ENCODE measurements at regions not wholly inside any gene's neighbourhood (a gene's known extent, or its start where the extent isn't known, plus 50 kb on each side); places are given as distances from the start of the nearest gene placed in this dataset.
"Not testable (repeated sequence)": the region's sequence is repeated elsewhere in the genome, so short reads cannot be mapped to it uniquely, and the experiment has no call there.

GRCh38 chr12:75854681-75855309, 176.8 kb downstream of the PHLDA1 start:
- TF ChIP-seq CTCF (IDR thresholded peaks at IDR 0.05; ENCODE audit: extremely low read depth, low read depth, low read length), result no peak
- peak; percentile 58 for DNase-seq (ENCODE audit: insufficient read length, low spot score, missing footprints)
- Histone ChIP-seq H3K79me2 (ENCODE audit: insufficient read depth, low read length) (no peaks in the 10 kb centered on the region), H4K20me1 (ENCODE audit: insufficient read depth, low read length) (no peaks in the 10 kb centered on the region), H2AFZ (ENCODE audit: low read length) (no peak overlapping the region), H3K27ac (ENCODE audit: low read depth, low read length) (no peak overlapping the region), H3K4me3 (ENCODE audit: insufficient read depth, low read length) (no peak overlapping the region), H3K27me3 (ENCODE audit: insufficient read depth, low read length) (no peaks in the 10 kb centered on the region), H3K36me3 (ENCODE audit: insufficient read depth, low read length) (no peaks in the 10 kb centered on the region), H3K4me2 (ENCODE audit: insufficient read depth, low read length) (peak overlapping the region; percentile 18), H3K4me1 (ENCODE audit: insufficient read depth, low read length) (peaks cover 23% of the 10 kb centered on the region), H3K9me3 (ENCODE audit: low read depth, low read length) (no peaks in the 10 kb centered on the region)

- H3K27me3 ChIP-seq (ENCODE audit: insufficient read depth, low read length); H3K36me3 ChIP-seq (ENCODE audit: insufficient read depth, low read length); H3K27ac ChIP-seq (ENCODE audit: low read depth, low read length); DNase-seq (ENCODE audit: insufficient read length, low spot score, missing footprints); H3K4me2 ChIP-seq (ENCODE audit: insufficient read depth, low read length); H3K9me3 ChIP-seq (ENCODE audit: low read depth, low read length); H2AFZ ChIP-seq (ENCODE audit: low read length); H3K4me3 ChIP-seq (ENCODE audit: insufficient read depth, low read length); H4K20me1 ChIP-seq (ENCODE audit: insufficient read depth, low read length); H3K79me2 ChIP-seq (ENCODE audit: insufficient read depth, low read length): not testable (repeated sequence)
- peaks cover 24% of the 10 kb centered on the region for H3K4me1 ChIP-seq (ENCODE audit: insufficient read depth, low read length)
Measured at GRCh38 chr12:75854137-75854536, 177.4 kb downstream of the PHLDA1 start.

GRCh38 chr12:75853626-75854025, 177.9 kb downstream of the PHLDA1 start:
- no peaks in the 10 kb centered on the region for H3K9me3 ChIP-seq (ENCODE audit: low read depth, low read length)
- TF ChIP-seq CTCF (IDR thresholded peaks at IDR 0.05; ENCODE audit: extremely low read depth, low read depth, low read length), result no peak
- no peaks in the 10 kb centered on the region for H3K79me2 ChIP-seq (ENCODE audit: insufficient read depth, low read length)
- H3K4me2 ChIP-seq (ENCODE audit: insufficient read depth, low read length), result no peak overlapping the region
- H3K4me1 ChIP-seq (ENCODE audit: insufficient read depth, low read length), result peaks cover 29% of the 10 kb centered on the region
- DNase-seq (ENCODE audit: insufficient read length, low spot score, missing footprints), result peak; percentile 13
- no peaks in the 10 kb centered on the region for H3K27me3 ChIP-seq (ENCODE audit: insufficient read depth, low read length)
- no peaks in the 10 kb centered on the region for H3K36me3 ChIP-seq (ENCODE audit: insufficient read depth, low read length)
- no peaks in the 10 kb centered on the region for H4K20me1 ChIP-seq (ENCODE audit: insufficient read depth, low read length)
- H3K4me3 ChIP-seq (ENCODE audit: insufficient read depth, low read length), result no peak overlapping the region
- no peak overlapping the region for H2AFZ ChIP-seq (ENCODE audit: low read length)
- H3K27ac ChIP-seq (ENCODE audit: low read depth, low read length), result no peak overlapping the region

- H3K79me2 ChIP-seq (ENCODE audit: insufficient read depth, low read length), result no peaks in the 10 kb centered on the region
- no peak for DNase-seq (ENCODE audit: insufficient read length, low spot score, missing footprints)
- no peak overlapping the region for H3K27ac ChIP-seq (ENCODE audit: low read depth, low read length)
- H3K4me2 ChIP-seq (ENCODE audit: insufficient read depth, low read length), result no peak overlapping the region
- no peak overlapping the region for H2AFZ ChIP-seq (ENCODE audit: low read length)
- H3K9me3 ChIP-seq (ENCODE audit: low read depth, low read length), result no peaks in the 10 kb centered on the region
- no peaks in the 10 kb centered on the region for H3K27me3 ChIP-seq (ENCODE audit: insufficient read depth, low read length)
- TF ChIP-seq CTCF (IDR thresholded peaks at IDR 0.05; ENCODE audit: extremely low read depth, low read depth, low read length), result no peak
- no peaks in the 10 kb centered on the region for H3K36me3 ChIP-seq (ENCODE audit: insufficient read depth, low read length)
- H3K4me3 ChIP-seq (ENCODE audit: insufficient read depth, low read length), result no peak overlapping the region
- H3K4me1 ChIP-seq (ENCODE audit: insufficient read depth, low read length), result peaks cover 34% of the 10 kb centered on the region
- H4K20me1 ChIP-seq (ENCODE audit: insufficient read depth, low read length), result no peaks in the 10 kb centered on the region
Measured at GRCh38 chr12:75852956-75853355, 178.6 kb downstream of the PHLDA1 start.
